ENCODE measurements at regions not wholly inside any gene's neighbourhood (a gene's known extent, or its start where the extent isn't known, plus 50 kb on each side); places are given as distances from the start of the nearest gene placed in this dataset.

GRCh38 chr12:111257435-111257902 lies 111.4 kb downstream of the PHETA1 start:
- in situ Hi-C loops (cut with HindIII; ENCODE audit: low sequenced_read_pairs) = no loop called here
- TF ChIP-seq CTCF (IDR thresholded peaks at IDR 0.05; ENCODE audit: low read depth, low read length, missing control alignments) = no peak
- DNase-seq (ENCODE audit: low read depth) = no peak
- no peak overlapping the region for H3K4me3 ChIP-seq (ENCODE audit: low read depth, low read length)

- DNase-seq (ENCODE audit: low read depth) = no peak
- in situ Hi-C loops (cut with HindIII; ENCODE audit: low sequenced_read_pairs) = no loop called here
- TF ChIP-seq CTCF (IDR thresholded peaks at IDR 0.05; ENCODE audit: low read depth, low read length, missing control alignments) = no peak
- no peak overlapping the region for H3K4me3 ChIP-seq (ENCODE audit: low read depth, low read length)
These were observed 112.1 kb downstream of the PHETA1 start for GRCh38 chr12:111256629-111257434.

DNA sequence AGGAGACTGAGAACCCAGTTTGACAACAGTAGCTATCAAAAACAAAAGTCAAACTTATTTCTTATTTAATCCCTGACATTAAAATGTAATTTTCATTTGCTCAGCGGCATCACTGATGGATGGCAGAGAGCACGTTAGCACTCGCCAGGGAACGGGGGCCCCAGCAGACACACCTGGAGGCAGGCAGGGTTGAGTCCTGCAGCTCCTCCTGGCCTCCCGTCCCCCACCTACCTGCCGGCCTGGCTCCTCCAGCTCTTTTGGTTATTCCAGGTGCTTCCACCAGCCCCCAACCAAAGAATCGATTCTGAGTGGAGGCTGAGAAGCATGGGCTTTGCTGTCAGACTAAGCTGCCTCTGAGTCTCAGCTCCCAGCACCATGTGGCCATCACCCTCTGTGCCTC lies 113.6 kb downstream of the PHETA1 start:
- TF ChIP-seq CTCF (IDR thresholded peaks at IDR 0.05; ENCODE audit: low read depth, low read length, missing control alignments) = no peak
- no peak overlapping the region for H3K4me3 ChIP-seq (ENCODE audit: low read depth, low read length)
- no peak for DNase-seq (ENCODE audit: low read depth)
- in situ Hi-C loops (cut with HindIII; ENCODE audit: low sequenced_read_pairs) = no loop called here

DNA sequence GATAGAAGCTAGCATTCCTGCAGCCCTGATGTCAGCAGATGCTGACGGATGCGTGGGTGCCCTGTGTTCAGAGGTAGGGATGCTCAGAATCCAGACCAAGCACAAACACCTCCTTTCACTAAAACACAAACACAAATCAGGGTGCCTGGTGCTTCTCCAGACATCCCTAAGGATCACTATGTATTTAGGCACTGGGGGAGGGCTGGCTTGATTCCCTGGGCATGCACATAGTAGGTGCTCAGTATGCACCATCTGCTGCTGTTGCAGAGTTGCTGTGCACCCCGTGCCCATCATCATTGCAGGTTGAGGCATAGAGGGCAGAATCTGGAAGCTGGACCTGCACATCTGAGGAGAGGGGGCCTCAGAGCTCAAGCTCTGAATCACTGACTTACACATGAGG lies 114.8 kb downstream of the PHETA1 start:
- no peak for TF ChIP-seq CTCF (IDR thresholded peaks at IDR 0.05; ENCODE audit: low read depth, low read length, missing control alignments)
- no peak overlapping the region for H3K4me3 ChIP-seq (ENCODE audit: low read depth, low read length)
- in situ Hi-C loops (cut with HindIII; ENCODE audit: low sequenced_read_pairs) = no loop called here
- DNase-seq (ENCODE audit: low read depth) = no peak

DNA sequence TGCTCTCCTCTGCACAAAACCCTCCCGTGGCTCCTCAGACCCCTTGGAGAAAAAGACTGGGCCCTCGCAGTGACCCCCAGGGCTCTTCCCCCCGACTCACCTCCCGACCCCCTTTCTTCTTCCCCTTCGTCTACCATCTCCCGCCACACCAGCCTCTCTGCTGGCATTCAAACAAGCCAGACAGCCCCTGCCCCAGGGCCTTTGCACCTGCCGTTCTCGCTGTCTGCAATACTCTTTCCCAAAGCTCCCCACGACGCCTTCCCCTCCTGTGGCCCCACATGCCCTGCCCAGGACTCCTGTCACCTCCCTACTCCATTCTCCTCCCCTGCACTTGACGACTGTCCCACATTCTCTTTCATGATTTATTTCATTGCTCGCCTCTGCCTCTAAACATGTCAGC lies 115.7 kb downstream of the PHETA1 start:
- in situ Hi-C loops (cut with HindIII; ENCODE audit: low sequenced_read_pairs) = no loop called here
- no peak for TF ChIP-seq CTCF (IDR thresholded peaks at IDR 0.05; ENCODE audit: low read depth, low read length, missing control alignments)
- no peak overlapping the region for H3K4me3 ChIP-seq (ENCODE audit: low read depth, low read length)
- DNase-seq (ENCODE audit: low read depth) = no peak

GRCh38 chr12:111251787-111252186 lies 117.1 kb downstream of the PHETA1 start:
- in situ Hi-C loops (cut with HindIII; ENCODE audit: low sequenced_read_pairs) = no loop called here
- no peak for TF ChIP-seq CTCF (IDR thresholded peaks at IDR 0.05; ENCODE audit: low read depth, low read length, missing control alignments)
- H3K4me3 ChIP-seq (ENCODE audit: low read depth, low read length) = no peak overlapping the region
- DNase-seq (ENCODE audit: low read depth) = no peak

Data from astrocyte of the cerebellum (primary cell).